Stimulated activated naive CD8-positive, alpha-beta T cell treated with anti-CD3 and anti-CD28 coated beads, Interleukin-15, Interleukin-2, amounts not matched to agents 100 ng/mL and 50 ng/mL, for 24 hours (primary cell): ENCODE measurements at regions not wholly inside any gene's neighbourhood (a gene's known extent, or its start where the extent isn't known, plus 50 kb on each side); places are given as distances from the start of the nearest gene placed in this dataset.

Experiments
- H3K27ac Mint-ChIP-seq: one replicate; pipeline ENCODE4 v1.8.0; 2021; ENCODE audit warnings: mild to moderate bottlenecking, mixed read lengths
- H3K27me3 Mint-ChIP-seq: one replicate; pipeline ENCODE4 v1.8.0; 2021; ENCODE audit warnings: mixed read lengths
- H3K36me3 Mint-ChIP-seq: one replicate; pipeline ENCODE4 v1.8.0; 2021; ENCODE audit warnings: low read depth, mixed read lengths
- H3K4me1 Mint-ChIP-seq: one replicate; pipeline ENCODE4 v1.8.0; 2021; ENCODE audit warnings: low read depth, mixed read lengths
- H3K4me3 Mint-ChIP-seq: one replicate; pipeline ENCODE4 v1.8.0; 2021; ENCODE audit warnings: mild to moderate bottlenecking, mixed read lengths
- H3K9me3 Mint-ChIP-seq: one replicate; pipeline ENCODE4 v1.8.0; 2021; ENCODE audit warnings: mixed read lengths

- Mint-ChIP-seq H3K27me3 (peaks cover 35% of the 10 kb centered on the region), H3K4me3 (no peak overlapping the region), H3K9me3 (no peaks in the 10 kb centered on the region), H3K36me3 (no peaks in the 10 kb centered on the region), H3K27ac (no peak overlapping the region), H3K4me1 (no peaks in the 10 kb centered on the region)
These were observed 99.0 kb downstream of the ADRA2A start for GRCh38 chr10:111175787-111176186.

GRCh38 chr10:111177379-111177778 lies 100.5 kb downstream of the ADRA2A start:
- no peaks in the 10 kb centered on the region for H3K9me3 Mint-ChIP-seq
- H3K4me3 Mint-ChIP-seq = no peak overlapping the region
- no peaks in the 10 kb centered on the region for H3K36me3 Mint-ChIP-seq
- H3K4me1 Mint-ChIP-seq = no peaks in the 10 kb centered on the region
- peaks cover 32% of the 10 kb centered on the region for H3K27me3 Mint-ChIP-seq
- H3K27ac Mint-ChIP-seq = no peak overlapping the region

GRCh38 chr10:111179514-111179913 lies 102.7 kb downstream of the ADRA2A start:
- Mint-ChIP-seq H3K9me3 (no peaks in the 10 kb centered on the region), H3K27ac (no peak overlapping the region)

GRCh38 chr10:111186358-111186757 lies 109.5 kb downstream of the ADRA2A start:
- no peaks in the 10 kb centered on the region for H3K36me3 Mint-ChIP-seq
- H3K27me3 Mint-ChIP-seq = peaks cover 12% of the 10 kb centered on the region
- H3K27ac Mint-ChIP-seq = no peak overlapping the region
- H3K9me3 Mint-ChIP-seq = no peaks in the 10 kb centered on the region
- no peak overlapping the region for H3K4me3 Mint-ChIP-seq
- no peaks in the 10 kb centered on the region for H3K4me1 Mint-ChIP-seq

More at GRCh38 chr10:111179514-111179913, 102.7 kb downstream of the ADRA2A start:
- no peak overlapping the region for H3K4me3 Mint-ChIP-seq
- H3K4me1 Mint-ChIP-seq = no peaks in the 10 kb centered on the region
- H3K27me3 Mint-ChIP-seq = peaks cover 33% of the 10 kb centered on the region
- H3K36me3 Mint-ChIP-seq = no peaks in the 10 kb centered on the region

GRCh38 chr10:111187096-111187495 lies 110.3 kb downstream of the ADRA2A start:
- no peaks in the 10 kb centered on the region for H3K36me3 Mint-ChIP-seq
- no peak overlapping the region for H3K27ac Mint-ChIP-seq
- no peaks in the 10 kb centered on the region for H3K9me3 Mint-ChIP-seq
- H3K4me3 Mint-ChIP-seq = no peak overlapping the region
- H3K4me1 Mint-ChIP-seq = no peaks in the 10 kb centered on the region
- peaks cover 12% of the 10 kb centered on the region for H3K27me3 Mint-ChIP-seq

- Mint-ChIP-seq H3K9me3 (no peaks in the 10 kb centered on the region), H3K27me3 (peaks cover 31% of the 10 kb centered on the region), H3K4me3 (no peak overlapping the region), H3K36me3 (no peaks in the 10 kb centered on the region), H3K27ac (no peak overlapping the region), H3K4me1 (no peaks in the 10 kb centered on the region)
These were observed 122.8 kb downstream of the ADRA2A start for GRCh38 chr10:111199587-111199986.

- H3K27me3 Mint-ChIP-seq = peaks cover 29% of the 10 kb centered on the region
- H3K9me3 Mint-ChIP-seq = no peaks in the 10 kb centered on the region
- H3K27ac Mint-ChIP-seq = no peak overlapping the region
These were observed 123.8 kb downstream of the ADRA2A start for GRCh38 chr10:111200505-111201186.

GRCh38 chr10:111203615-111204014 lies 126.8 kb downstream of the ADRA2A start:
- Mint-ChIP-seq H3K9me3 (no peaks in the 10 kb centered on the region), H3K4me1 (no peaks in the 10 kb centered on the region), H3K27ac (no peak overlapping the region), H3K4me3 (no peak overlapping the region), H3K27me3 (peaks cover 32% of the 10 kb centered on the region), H3K36me3 (no peaks in the 10 kb centered on the region)

More at GRCh38 chr10:111200505-111201186, 123.8 kb downstream of the ADRA2A start:
- Mint-ChIP-seq H3K4me3 (no peak overlapping the region), H3K4me1 (no peaks in the 10 kb centered on the region), H3K36me3 (no peaks in the 10 kb centered on the region)

- H3K4me3 Mint-ChIP-seq = no peak overlapping the region
- no peaks in the 10 kb centered on the region for H3K36me3 Mint-ChIP-seq
- H3K27ac Mint-ChIP-seq = no peak overlapping the region
- H3K9me3 Mint-ChIP-seq = no peaks in the 10 kb centered on the region
- H3K4me1 Mint-ChIP-seq = no peaks in the 10 kb centered on the region
- peaks cover 21% of the 10 kb centered on the region for H3K27me3 Mint-ChIP-seq
These were observed 128.0 kb downstream of the ADRA2A start for GRCh38 chr10:111204838-111205237.

- no peak overlapping the region for H3K4me3 Mint-ChIP-seq
- H3K27me3 Mint-ChIP-seq = peaks cover 13% of the 10 kb centered on the region
- no peaks in the 10 kb centered on the region for H3K36me3 Mint-ChIP-seq
- no peak overlapping the region for H3K27ac Mint-ChIP-seq
- no peaks in the 10 kb centered on the region for H3K9me3 Mint-ChIP-seq
- no peaks in the 10 kb centered on the region for H3K4me1 Mint-ChIP-seq
These were observed 129.7 kb downstream of the ADRA2A start for GRCh38 chr10:111206521-111206920.

- no peak overlapping the region for H3K27ac Mint-ChIP-seq
- no peaks in the 10 kb centered on the region for H3K4me1 Mint-ChIP-seq
- H3K9me3 Mint-ChIP-seq = no peaks in the 10 kb centered on the region
- H3K27me3 Mint-ChIP-seq = peaks cover 13% of the 10 kb centered on the region
- H3K4me3 Mint-ChIP-seq = no peak overlapping the region
- H3K36me3 Mint-ChIP-seq = no peaks in the 10 kb centered on the region
These were observed 130.7 kb downstream of the ADRA2A start for GRCh38 chr10:111207500-111207899.

- Mint-ChIP-seq H3K9me3 (no peaks in the 10 kb centered on the region), H3K36me3 (no peaks in the 10 kb centered on the region), H3K4me1 (no peaks in the 10 kb centered on the region), H3K27me3 (peaks cover 9% of the 10 kb centered on the region), H3K27ac (no peak overlapping the region), H3K4me3 (no peak overlapping the region)
These were observed 132.1 kb downstream of the ADRA2A start for GRCh38 chr10:111208951-111209350.

- H3K4me3 Mint-ChIP-seq = no peak overlapping the region
These were observed 132.9 kb downstream of the ADRA2A start for GRCh38 chr10:111209692-111210091.

GRCh38 chr10:111211241-111211640 lies 134.4 kb downstream of the ADRA2A start:
- H3K4me1 Mint-ChIP-seq = no peaks in the 10 kb centered on the region
- H3K27ac Mint-ChIP-seq = no peak overlapping the region
- H3K27me3 Mint-ChIP-seq = peaks cover 10% of the 10 kb centered on the region
- no peaks in the 10 kb centered on the region for H3K36me3 Mint-ChIP-seq
- H3K4me3 Mint-ChIP-seq = no peak overlapping the region
- no peaks in the 10 kb centered on the region for H3K9me3 Mint-ChIP-seq

More at GRCh38 chr10:111209692-111210091, 132.9 kb downstream of the ADRA2A start:
- peaks cover 9% of the 10 kb centered on the region for H3K27me3 Mint-ChIP-seq
- no peaks in the 10 kb centered on the region for H3K4me1 Mint-ChIP-seq
- H3K9me3 Mint-ChIP-seq = no peaks in the 10 kb centered on the region
- no peaks in the 10 kb centered on the region for H3K36me3 Mint-ChIP-seq
- H3K27ac Mint-ChIP-seq = no peak overlapping the region

- no peaks in the 10 kb centered on the region for H3K9me3 Mint-ChIP-seq
- no peaks in the 10 kb centered on the region for H3K36me3 Mint-ChIP-seq
- no peak overlapping the region for H3K27ac Mint-ChIP-seq
- H3K27me3 Mint-ChIP-seq = peaks cover 10% of the 10 kb centered on the region
- H3K4me3 Mint-ChIP-seq = no peak overlapping the region
- H3K4me1 Mint-ChIP-seq = no peaks in the 10 kb centered on the region
These were observed 134.9 kb downstream of the ADRA2A start for GRCh38 chr10:111211706-111212105.
